NCI-H128 (cell line): ENCODE measurements at regions not wholly inside any gene's neighbourhood (a gene's known extent, or its start where the extent isn't known, plus 50 kb on each side); places are given as distances from the start of the nearest gene placed in this dataset.

Experiments used
- DNase-seq: peaks from one replicate; lab custom pipeline; 2025; ENCODE audit not compliant: unreplicated experiment; lab: John Stamatoyannopoulos, UW

GRCh38 chr9:126235336-126236243 lies 91.0 kb upstream of the MVB12B start:
- DNase-seq = no peak

- DNase-seq = no peak
These were observed 90.4 kb upstream of the MVB12B start for GRCh38 chr9:126236273-126236672.

GRCh38 chr9:126238415-126238814 lies 88.2 kb upstream of the MVB12B start:
- DNase-seq = no peak

- no peak for DNase-seq
These were observed 87.1 kb upstream of the MVB12B start for GRCh38 chr9:126239515-126239914.

GRCh38 chr9:126240835-126241234 lies 85.8 kb upstream of the MVB12B start:
- no peak for DNase-seq

GRCh38 chr9:126248680-126249079 lies 77.9 kb upstream of the MVB12B start:
- no peak for DNase-seq

GRCh38 chr9:126261584-126262356 lies 64.9 kb upstream of the MVB12B start:
- DNase-seq = no peak

- no peak for DNase-seq
These were observed 63.9 kb upstream of the MVB12B start for GRCh38 chr9:126262738-126263137.

GRCh38 chr9:126270556-126270955 lies 56.1 kb upstream of the MVB12B start:
- DNase-seq = no peak

- DNase-seq = no peak
These were observed 51.1 kb upstream of the MVB12B start for GRCh38 chr9:126275386-126276001.

GRCh38 chr9:126276056-126276728 lies 50.4 kb upstream of the MVB12B start:
- no peak for DNase-seq
